Skeletal muscle satellite cell (primary cell): ENCODE measurements at regions not wholly inside any gene's neighbourhood (a gene's known extent, or its start where the extent isn't known, plus 50 kb on each side); places are given as distances from the start of the nearest gene placed in this dataset.
A peak's percentile ranks its signal among the peaks of the same experiment; 100 is the strongest.
"Not testable (repeated sequence)": the region's sequence is repeated elsewhere in the genome, so short reads cannot be mapped to it uniquely, and the experiment has no call there.

Experiments
- H3K27me3 ChIP-seq: 2 replicates; pipeline ENCODE4 v1.7.0; 2013; ENCODE audit warnings: low read length; ENCODE audit not compliant: control insufficient read depth, insufficient read depth
- H3K36me3 ChIP-seq: 2 replicates; pipeline ENCODE4 v1.7.0; 2013; ENCODE audit warnings: mild to moderate bottlenecking, control low read depth, low read length; ENCODE audit not compliant: insufficient read depth
- H3K4me1 ChIP-seq: 2 replicates; pipeline ENCODE4 v1.7.0; 2013; ENCODE audit warnings: low read length; ENCODE audit not compliant: control insufficient read depth, insufficient read depth
- H3K4me2 ChIP-seq: 2 replicates; pipeline ENCODE4 v1.7.0; 2013; ENCODE audit warnings: mild to moderate bottlenecking, low read length
- H3K4me3 ChIP-seq: 2 replicates; pipeline ENCODE4 v1.7.0; 2013; ENCODE audit warnings: low read length
- H3K9ac ChIP-seq: 2 replicates; pipeline ENCODE4 v1.7.0; 2013; ENCODE audit warnings: mild to moderate bottlenecking, low read depth, low read length, moderate library complexity
- H3K9me3 ChIP-seq: replicated peaks from 2 replicates; pipeline ENCODE4 v1.7.0; 2013; ENCODE audit warnings: mild to moderate bottlenecking, control low read depth, low read length

DNA sequence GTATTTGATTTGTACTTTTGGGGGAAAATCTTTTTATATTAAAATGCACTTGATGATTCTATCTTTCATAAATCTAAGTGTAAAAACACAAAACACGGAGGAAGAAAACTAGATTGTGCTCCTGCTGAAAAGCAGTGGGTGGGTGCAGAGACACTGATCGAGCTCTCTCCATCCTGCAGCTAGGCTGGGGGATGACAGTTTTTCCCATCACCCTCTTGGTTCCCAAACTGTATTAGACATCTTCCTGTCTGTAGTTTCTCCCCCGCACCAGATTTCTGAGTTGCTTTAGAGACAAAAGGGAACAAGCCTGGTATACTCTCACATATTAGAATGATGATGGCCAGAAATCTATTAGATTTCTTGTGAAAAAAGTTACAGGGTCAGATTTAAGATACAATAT is 99.6 kb downstream of the FAM114A2 start:
- H3K4me3 ChIP-seq: no peak overlapping the region
- no peaks in the 10 kb centered on the region for H3K36me3 ChIP-seq
- peaks cover 17% of the 10 kb centered on the region for H3K4me1 ChIP-seq
- no peak overlapping the region for H3K9ac ChIP-seq
- no peak overlapping the region for H3K4me2 ChIP-seq
- peaks cover 22% of the 10 kb centered on the region for H3K9me3 ChIP-seq
- H3K27me3 ChIP-seq: no peaks in the 10 kb centered on the region

GRCh38 chr5:153938191-153938842 is 100.4 kb downstream of the FAM114A2 start:
- peaks cover 22% of the 10 kb centered on the region for H3K9me3 ChIP-seq

GRCh38 chr5:153937661-153938060 is 101.0 kb downstream of the FAM114A2 start:
- Histone ChIP-seq H3K4me3 (no peak overlapping the region), H3K36me3 (no peaks in the 10 kb centered on the region), H3K9me3 (peaks cover 22% of the 10 kb centered on the region), H3K4me2 (peak overlapping the region; percentile 50), H3K27me3 (no peaks in the 10 kb centered on the region), H3K4me1 (peaks cover 17% of the 10 kb centered on the region), H3K9ac (no peak overlapping the region)

More at GRCh38 chr5:153938191-153938842, 100.4 kb downstream of the FAM114A2 start:
- H3K4me2 ChIP-seq: no peak overlapping the region
- no peak overlapping the region for H3K9ac ChIP-seq
- peaks cover 17% of the 10 kb centered on the region for H3K4me1 ChIP-seq
- no peaks in the 10 kb centered on the region for H3K36me3 ChIP-seq
- no peak overlapping the region for H3K4me3 ChIP-seq
- no peaks in the 10 kb centered on the region for H3K27me3 ChIP-seq

GRCh38 chr5:153935151-153935550 is 103.6 kb downstream of the FAM114A2 start:
- H3K4me1 ChIP-seq: peaks cover 17% of the 10 kb centered on the region
- H3K4me3 ChIP-seq, H3K4me2 ChIP-seq, H3K9ac ChIP-seq, H3K9me3 ChIP-seq, H3K36me3 ChIP-seq, H3K27me3 ChIP-seq: not testable (repeated sequence)

- Histone ChIP-seq H3K36me3 (no peaks in the 10 kb centered on the region), H3K4me1 (peaks cover 4% of the 10 kb centered on the region), H3K9ac (no peak overlapping the region), H3K27me3 (no peaks in the 10 kb centered on the region), H3K4me3 (no peak overlapping the region), H3K4me2 (no peak overlapping the region), H3K9me3 (no peaks in the 10 kb centered on the region)
Observed at GRCh38 chr5:153926201-153926600, 112.5 kb downstream of the FAM114A2 start.

GRCh38 chr5:153919161-153919560 is 119.5 kb downstream of the FAM114A2 start:
- no peaks in the 10 kb centered on the region for H3K4me1 ChIP-seq

DNA sequence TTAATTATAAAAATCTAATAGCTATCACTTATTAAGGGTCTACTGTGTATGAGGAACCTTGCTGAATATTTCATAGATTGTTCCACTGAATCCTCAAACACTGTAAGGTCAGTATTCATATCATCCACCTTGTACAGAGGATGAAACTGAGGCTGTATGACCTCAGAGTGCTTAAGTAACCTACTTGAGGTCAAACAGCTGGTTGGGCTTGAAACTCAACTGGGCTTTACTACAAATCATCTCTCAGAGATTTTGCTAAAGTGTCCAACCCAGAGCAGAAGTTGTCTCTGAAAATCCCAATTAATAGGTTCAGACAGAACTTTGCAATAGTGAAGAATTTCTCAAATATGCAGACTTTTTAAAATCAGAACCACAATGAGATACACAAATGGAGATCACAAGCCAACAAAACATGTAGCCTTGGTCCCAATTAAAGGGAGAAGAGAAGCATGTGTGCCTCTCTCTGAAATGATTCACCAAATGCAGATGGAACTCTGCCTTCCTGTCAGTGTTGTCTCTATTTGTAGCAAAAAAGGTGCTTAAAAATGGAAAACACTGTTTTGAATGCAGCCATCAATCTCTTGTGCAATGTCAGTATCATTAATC is 131.4 kb downstream of the FAM114A2 start:
- Histone ChIP-seq H3K4me2 (no peak overlapping the region), H3K9me3 (no peaks in the 10 kb centered on the region), H3K27me3 (no peaks in the 10 kb centered on the region), H3K9ac (no peak overlapping the region), H3K4me3 (no peak overlapping the region), H3K4me1 (peaks cover 15% of the 10 kb centered on the region), H3K36me3 (no peaks in the 10 kb centered on the region)

More at GRCh38 chr5:153919161-153919560, 119.5 kb downstream of the FAM114A2 start:
- Histone ChIP-seq H3K9me3 (no peaks in the 10 kb centered on the region), H3K4me2 (no peak overlapping the region), H3K4me3 (no peak overlapping the region), H3K9ac (no peak overlapping the region), H3K36me3 (no peaks in the 10 kb centered on the region), H3K27me3 (no peaks in the 10 kb centered on the region)

GRCh38 chr5:153905219-153905618 is 133.5 kb downstream of the FAM114A2 start:
- Histone ChIP-seq H3K27me3 (no peaks in the 10 kb centered on the region), H3K4me2 (no peak overlapping the region), H3K4me3 (no peak overlapping the region), H3K36me3 (no peaks in the 10 kb centered on the region), H3K9ac (no peak overlapping the region), H3K4me1 (peaks cover 31% of the 10 kb centered on the region), H3K9me3 (no peaks in the 10 kb centered on the region)

GRCh38 chr5:153903321-153903720 is 135.4 kb downstream of the FAM114A2 start:
- Histone ChIP-seq H3K27me3 (no peaks in the 10 kb centered on the region), H3K9ac (no peak overlapping the region), H3K9me3 (no peaks in the 10 kb centered on the region), H3K4me3 (no peak overlapping the region), H3K4me1 (peaks cover 43% of the 10 kb centered on the region), H3K36me3 (no peaks in the 10 kb centered on the region), H3K4me2 (no peak overlapping the region)

GRCh38 chr5:153902016-153902415 is 136.7 kb downstream of the FAM114A2 start:
- H3K4me3 ChIP-seq: no peak overlapping the region
- H3K4me2 ChIP-seq: no peak overlapping the region
- H3K36me3 ChIP-seq: no peaks in the 10 kb centered on the region
- no peaks in the 10 kb centered on the region for H3K27me3 ChIP-seq
- no peaks in the 10 kb centered on the region for H3K9me3 ChIP-seq
- peak overlapping the region; percentile 60 for H3K9ac ChIP-seq
- peaks cover 45% of the 10 kb centered on the region for H3K4me1 ChIP-seq

DNA sequence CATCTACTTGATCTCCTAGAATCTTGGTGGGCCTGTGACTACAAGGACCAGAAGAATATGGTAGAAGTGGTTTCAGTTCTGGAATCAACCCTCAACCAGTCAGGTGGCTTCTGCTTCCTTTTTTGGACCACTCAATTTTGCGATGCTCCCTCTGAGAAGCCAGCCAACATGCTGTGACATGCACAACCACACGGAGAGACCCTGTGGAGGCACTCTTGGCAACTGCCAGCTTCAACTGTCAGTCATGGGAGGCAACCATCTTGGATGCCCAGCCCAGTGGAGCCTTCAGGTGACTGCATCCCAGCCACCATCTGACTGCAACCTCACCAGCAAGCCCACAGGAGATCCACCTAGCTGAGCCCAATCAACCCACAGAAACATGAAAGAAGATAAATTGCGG is 137.3 kb downstream of the FAM114A2 start:
- Histone ChIP-seq H3K4me1 (peaks cover 51% of the 10 kb centered on the region), H3K4me3 (peak overlapping the region; percentile 17), H3K4me2 (peak overlapping the region; percentile 52), H3K27me3 (no peaks in the 10 kb centered on the region), H3K36me3 (no peaks in the 10 kb centered on the region), H3K9me3 (no peaks in the 10 kb centered on the region), H3K9ac (peak overlapping the region; percentile 60)
